HG03571 (cell line): ENCODE measurements at regions not wholly inside any gene's neighbourhood (a gene's known extent, or its start where the extent isn't known, plus 50 kb on each side); places are given as distances from the start of the nearest gene placed in this dataset.

Experiments used
- ATAC-seq: cut with Tn5 transposase; IDR thresholded peaks from one replicate; pipeline ENCODE4 v1.9.1; 2021; ENCODE audit not compliant: unreplicated experiment

DNA sequence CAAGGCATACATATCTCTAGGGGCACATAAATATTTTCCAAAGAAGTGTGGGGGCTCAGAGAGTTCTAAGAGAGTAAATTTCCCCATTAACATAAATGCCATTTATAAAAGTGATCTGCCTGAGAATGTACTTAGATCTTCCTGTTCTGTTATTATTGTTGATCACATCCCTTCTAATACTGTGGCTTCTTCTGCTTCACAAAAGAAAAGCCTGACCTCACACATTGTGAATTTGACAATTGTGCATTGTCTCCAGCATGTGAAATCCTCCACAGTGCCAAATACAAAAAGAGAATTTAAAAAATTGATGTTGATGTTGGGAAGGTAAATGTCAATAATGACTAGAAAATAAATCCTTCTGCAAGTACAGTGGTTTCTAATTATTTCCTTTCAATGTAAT, 330.5 kb upstream of the LRIG3 start:
- no peak for ATAC-seq

DNA sequence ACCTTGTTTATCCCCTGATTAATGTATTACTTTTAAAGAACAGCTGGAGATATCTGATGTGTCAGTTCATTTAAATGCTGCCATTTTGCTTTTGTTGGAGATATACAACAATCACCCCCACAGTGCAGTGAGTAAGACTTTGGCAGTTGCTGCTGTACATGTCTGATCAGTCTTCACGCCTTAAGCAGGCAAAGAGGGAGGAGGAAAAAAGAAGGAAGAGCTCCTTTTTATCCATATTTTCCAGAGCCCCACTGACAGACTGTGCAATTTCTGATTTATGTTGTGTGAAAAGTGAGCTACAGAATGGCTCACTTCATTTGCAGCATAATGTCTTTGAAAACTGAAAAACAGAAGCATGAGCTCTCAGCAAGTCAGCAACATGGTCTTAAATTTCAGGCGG, 319.7 kb upstream of the LRIG3 start:
- no peak for ATAC-seq

DNA sequence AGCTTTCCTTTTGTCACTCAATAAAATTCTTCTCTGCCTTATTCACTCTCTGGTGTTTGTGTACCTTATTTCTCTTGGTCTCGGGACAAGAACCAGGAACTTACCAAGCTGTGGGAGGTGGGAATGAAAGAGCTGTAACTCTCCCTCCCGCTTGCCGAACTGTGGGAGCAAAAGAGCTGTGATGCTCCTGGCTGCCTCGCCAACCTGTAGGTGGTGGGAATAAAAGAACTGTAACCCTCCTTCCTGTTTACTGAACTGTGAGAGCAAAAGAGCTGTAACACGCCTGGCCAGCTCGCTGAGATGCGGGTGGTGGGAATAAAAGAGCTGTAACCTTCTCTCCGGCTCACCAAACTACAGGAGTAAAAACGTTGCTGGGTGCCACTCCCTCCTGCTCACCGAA, 314.1 kb upstream of the LRIG3 start:
- no peak for ATAC-seq

DNA sequence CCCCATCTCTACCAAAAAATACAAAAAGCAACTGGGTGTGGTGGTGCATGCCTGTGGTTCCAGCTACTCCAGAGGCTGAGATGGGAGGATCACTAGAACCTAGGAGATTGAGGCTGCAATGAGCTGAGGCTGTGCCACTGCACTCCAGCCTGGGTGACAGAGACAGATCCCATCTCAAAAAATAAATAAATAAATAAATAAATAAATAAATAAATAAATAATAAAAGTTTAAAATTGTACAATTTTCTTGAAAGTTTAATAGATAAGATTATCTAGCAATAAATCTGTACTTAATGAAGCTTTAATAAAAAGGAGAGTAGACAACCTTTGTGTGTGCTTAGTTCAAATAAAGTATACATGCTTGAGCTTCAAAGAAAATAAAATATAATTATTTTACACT, 310.0 kb upstream of the LRIG3 start:
- ATAC-seq: no peak

DNA sequence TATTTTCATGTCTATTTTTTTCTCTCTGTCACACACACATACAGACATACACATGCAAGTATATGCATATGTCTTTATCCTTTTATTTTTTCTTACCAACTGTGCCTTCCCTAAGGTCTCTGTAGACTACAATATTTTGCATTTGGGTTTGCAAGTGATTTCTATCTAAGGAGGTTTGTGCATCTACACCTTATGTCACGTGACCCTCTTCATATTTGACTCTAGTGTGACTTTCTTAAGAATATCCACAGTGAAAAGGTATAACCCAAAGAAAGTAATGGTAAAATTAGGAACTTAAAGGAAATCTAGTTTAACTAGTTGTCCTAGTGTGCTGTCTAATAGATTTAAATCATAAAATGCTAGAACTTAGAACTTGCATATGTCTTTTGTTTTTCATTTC, 298.8 kb upstream of the LRIG3 start:
- ATAC-seq: no peak

DNA sequence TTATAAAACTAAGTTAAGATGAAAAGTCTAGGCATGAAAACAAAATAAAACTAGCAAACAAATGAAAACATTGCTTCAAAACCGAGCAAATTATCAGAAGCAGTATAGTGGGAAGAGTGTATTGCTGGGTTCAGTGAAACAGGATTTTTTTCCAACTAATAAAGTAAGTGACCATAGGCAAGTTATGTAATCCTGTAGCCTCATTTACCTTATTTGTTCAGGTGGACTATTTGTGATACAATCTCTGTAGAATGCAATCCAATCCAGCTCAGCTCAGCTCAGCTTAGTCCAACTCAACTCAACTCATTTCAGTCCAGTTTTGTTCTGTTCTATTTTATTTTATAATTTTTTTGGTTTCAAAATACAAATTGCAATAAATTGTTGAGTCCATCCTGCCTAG, 276.7 kb upstream of the LRIG3 start:
- ATAC-seq: no peak

DNA sequence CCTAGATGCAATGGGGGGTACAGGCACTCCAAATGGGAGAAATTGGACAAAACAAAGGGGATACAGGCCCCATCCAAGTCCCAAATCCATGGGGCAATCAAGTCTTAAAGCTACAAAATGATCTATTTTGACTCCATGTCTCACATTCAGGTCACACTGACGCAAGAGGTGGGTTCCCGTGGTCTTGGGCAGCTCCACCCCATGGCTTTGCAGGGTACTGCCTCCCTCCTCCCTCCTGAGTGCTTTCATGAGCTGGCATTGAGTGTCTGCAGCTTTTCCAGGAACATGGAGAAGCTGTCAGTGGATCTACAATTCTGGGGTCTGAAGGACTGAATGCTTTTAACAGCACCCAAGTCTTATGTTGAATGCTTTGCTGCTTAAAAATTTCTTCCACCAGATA, 274.5 kb upstream of the LRIG3 start:
- no peak for ATAC-seq

DNA sequence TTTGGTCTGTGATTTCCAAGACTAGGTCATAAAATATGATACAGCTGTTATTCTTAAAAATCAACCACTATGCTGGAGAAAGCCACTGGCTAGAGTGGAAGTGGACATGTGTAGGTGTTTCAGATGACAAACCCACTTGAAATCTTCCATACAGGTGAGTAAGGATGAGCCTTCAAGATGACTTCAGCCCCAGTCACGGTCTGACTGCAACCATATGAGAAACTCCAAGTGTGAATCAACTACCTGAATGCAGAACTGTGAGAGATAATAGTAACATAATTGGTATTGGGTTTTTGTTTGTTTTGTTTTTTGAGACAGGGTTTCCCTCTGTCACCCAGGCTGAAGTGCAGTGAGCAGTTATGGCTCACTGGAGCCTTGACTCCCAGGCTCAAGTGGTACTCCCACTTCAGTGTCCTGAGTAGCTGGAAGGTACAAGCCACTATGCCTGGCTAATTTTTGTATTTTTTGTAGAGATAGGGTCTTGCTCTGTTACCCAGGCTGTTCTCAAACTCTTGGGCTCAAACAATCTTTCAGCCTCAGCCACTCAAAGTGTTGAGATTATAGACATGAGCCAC, 273.3 kb upstream of the LRIG3 start:
- no peak for ATAC-seq

DNA sequence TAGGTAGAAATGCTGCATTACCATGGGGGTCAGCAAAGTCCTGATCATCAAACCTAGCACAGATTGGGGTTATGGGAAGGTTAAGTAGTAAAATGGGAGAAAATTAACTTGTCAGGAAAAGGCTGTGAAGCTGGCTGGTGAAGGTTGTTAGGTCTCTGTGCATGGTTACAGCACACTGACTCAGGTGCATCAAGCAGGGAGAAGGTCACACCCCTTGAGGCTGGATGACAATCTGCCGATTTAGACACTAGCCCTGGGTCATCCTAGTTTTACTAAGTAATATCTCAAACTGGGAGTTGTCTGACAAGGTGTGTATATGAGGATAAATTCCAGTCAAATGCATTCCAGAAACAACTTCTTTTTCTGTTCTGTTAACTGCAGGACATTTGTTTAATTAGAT, 271.1 kb upstream of the LRIG3 start:
- no peak for ATAC-seq

DNA sequence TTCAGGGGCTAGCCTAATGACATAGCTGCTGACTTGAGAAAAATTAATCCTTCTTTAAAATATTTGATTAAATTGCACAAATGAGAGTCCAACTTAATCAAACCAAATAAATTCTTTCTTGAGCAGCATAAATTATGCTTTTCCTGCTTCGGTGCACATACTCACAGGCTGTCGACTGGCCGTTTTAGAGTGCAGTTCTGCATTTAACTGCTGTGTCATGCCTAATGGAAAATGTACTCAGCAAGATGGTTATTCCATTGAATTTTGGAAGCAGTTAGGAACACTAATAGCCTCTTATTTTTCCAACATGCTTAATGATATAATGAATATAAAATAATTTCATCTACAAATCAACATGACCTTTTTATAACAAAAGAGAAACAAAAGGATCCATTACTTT, 266.1 kb upstream of the LRIG3 start:
- no peak for ATAC-seq

DNA sequence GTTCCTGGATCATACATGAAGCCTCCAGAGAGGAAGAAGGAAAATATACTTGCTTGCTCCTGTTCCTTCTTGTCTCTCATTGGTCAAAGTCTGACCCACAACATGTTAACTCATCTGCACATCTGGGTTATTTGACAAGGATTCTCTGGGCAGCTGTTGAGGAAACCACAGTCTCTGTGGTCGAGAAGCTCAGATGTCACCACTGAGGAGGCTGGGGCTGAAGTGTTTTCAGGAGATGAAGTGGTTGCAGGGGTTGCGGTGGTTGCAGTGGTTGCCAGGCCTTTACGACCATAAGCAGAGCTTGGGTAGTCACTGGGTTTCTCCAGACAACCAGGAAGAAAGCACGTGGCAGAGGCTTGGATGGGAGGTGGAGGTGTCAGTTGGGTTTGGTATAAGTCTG, 265.0 kb upstream of the LRIG3 start:
- no peak for ATAC-seq

DNA sequence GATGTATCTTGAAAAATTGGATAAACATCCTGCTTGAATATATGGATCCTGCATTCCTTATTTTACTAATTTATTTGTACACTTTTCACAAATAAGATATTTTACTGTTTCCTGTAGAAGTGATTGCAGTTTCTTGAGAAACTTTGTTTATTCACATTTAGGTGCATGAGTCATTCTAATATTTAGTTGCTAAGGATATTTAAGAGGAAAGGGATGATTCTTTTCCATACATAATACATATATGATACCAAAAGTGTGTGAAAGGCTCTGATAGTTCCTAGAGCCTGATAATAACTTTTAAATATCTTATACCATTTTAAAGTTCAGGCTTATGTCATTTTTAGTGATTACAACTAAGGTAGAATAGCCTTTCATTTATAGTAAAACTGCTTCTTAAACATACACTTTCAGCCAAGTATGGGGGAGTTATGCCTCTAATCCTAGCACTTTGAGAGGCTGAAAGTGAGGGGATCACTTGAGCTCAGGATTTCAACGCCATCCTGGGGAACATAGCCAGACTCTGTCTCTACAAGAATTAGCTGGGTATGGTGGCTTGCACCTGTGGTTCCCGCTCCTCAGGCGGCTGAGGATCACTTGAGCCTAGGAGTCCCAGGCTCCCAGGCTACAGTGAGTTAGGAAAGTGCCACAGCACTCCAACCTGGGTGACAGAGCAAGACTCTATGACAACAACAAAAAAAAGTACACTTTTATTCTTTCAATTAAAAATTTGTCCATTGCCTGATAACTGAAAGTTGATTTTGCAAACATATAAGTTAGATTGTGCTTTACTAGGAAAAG, 262.6 kb upstream of the LRIG3 start:
- no peak for ATAC-seq

DNA sequence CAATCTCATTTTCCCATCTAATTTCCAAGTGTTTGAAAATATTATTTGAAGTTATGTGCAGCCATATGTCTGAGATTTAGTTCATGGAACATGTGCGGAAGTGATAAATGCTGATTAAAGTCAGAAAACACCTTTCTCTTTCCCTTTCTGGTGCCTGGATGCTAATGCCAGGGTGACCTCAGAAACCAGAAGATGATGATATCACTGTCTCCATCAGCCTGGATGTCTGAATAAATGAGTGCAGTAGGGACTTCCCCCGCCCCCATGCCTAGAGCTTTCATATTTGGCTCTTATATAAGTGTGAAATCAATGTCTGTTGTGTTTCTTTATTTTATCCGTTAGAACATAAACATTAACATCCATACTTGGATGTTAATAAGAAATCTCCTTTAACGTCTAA, 261.9 kb upstream of the LRIG3 start:
- ATAC-seq: no peak

DNA sequence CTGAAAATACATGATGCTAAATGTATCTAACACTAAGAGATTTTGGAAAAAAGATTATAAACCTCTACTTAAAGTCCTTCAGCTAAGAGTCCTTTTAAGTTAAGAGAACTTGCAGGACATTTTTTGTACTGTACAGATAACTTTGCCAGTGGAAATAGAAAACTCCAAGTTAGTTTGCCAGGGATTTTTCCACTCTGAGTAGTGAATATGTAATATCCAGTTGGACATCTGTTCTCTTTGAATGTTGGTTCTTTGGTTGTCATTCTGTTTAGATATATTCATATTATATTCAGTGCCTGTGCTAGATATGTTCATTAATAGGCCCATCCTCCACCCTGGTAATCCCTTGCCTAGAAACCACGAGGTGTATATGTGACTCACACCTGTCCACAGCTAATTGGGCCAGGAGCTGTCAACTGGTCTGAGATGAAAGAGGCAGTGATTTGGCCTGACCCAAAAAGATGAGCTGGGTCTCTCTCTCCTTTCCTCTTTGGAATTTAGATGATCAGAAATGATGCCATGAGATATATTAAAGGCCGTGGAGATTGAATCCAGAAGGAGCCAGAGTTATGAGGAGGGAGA, 261.0 kb upstream of the LRIG3 start:
- ATAC-seq: no peak

DNA sequence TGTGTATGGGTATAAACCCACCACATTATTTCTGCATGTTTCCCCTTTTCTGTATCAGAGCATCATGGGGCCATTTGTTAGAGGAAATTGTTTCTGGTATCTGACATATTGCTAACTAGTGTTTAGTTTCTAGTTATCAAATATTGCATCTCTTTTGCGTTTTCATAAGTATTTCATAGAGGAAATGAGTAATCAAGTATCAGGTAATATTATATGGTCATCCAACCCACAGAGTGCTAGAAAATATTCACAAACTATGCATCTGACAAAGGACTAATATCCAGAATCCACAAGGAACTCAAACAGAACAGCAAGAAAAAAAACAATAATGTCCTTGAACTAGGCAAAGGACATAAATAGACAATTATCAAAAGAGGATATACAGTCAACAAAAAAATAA, 258.9 kb upstream of the LRIG3 start:
- ATAC-seq: no peak

DNA sequence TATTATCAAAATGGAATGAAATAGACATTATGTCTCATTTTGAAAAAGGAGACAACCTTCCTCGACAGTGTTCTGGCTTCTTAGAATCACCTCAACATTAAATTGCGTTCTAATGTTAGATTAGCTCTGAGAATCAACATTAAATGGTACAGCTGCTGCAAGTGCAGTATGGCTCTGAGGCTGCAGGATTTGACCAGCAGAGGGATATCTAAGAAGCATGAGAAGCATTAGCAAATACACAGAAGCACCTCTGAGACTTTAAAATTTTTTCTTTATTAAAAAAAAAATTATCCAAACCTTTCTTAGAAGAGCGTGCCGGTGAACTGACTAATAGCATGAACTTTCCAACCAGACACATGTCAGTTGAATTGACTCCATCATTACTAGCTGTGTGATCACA, 253.4 kb upstream of the LRIG3 start:
- ATAC-seq: no peak

DNA sequence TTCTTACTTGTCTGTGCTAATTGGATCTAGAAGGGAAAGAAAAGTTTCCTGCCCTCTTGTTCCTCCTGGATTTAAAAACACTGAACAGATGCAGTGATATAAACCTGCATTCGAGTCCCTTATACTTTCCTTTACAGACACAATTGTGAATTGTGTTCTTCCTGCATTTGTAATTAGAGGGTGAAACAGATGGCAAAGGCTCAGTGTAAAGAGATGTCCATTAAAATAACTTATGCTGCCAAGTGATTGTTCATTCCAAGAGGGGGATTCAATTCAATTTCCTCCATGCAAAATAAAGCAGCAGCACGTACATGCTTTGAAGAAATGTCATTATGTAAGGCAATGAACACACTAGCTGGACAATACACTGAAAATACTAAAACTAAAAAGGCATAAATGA, 248.3 kb upstream of the LRIG3 start:
- no peak for ATAC-seq

DNA sequence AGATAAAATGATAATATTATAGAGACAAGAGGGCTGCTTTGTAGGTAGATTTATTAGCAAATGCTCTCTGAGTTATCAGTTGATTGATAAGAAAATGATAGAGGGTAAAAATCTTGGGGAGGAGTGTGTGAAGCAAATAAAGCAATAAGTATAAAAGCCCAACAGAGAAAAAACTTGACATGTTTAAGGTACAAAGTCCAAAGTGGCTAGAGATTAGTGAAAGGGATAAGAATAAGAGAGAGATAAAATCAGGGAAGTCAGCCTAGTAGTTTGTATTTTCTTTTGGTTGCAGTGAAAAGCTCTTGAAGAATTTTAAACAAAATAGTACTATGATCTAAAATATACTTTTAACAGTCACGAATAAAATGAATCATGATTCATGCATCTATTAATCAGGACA, 246.2 kb upstream of the LRIG3 start:
- ATAC-seq: no peak

DNA sequence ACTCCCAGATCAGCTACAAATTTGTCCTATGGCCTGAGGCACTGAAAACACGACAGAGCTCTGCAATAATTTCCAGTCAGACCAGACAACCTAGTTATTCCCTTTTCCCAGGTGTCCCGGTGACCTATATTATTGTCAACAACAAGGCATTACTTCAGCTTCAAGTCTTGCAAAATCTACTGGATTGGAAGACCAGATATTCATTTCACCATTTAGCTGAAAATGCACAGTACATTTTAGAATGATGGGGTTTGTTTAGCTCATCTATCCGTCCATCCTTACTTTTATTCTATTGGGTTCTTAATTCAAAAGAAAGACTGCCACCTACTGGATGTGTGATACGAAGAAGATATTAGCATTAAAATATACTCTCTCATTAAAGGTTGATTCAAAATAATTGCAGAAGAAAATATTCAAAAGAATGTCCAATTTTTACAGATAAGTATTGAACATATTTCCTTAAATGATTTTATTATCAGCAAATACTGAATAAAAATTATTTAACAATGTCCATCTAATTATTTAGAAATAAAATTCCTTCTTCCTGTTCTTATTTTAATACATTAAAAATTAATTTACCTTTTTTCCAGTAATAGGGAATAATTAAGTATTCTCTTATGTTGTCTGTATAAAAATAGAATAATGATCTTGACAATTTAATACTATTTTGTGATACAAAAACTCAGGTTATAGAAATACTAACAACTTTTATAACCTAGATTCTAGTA, 244.9 kb upstream of the LRIG3 start:
- ATAC-seq: no peak

DNA sequence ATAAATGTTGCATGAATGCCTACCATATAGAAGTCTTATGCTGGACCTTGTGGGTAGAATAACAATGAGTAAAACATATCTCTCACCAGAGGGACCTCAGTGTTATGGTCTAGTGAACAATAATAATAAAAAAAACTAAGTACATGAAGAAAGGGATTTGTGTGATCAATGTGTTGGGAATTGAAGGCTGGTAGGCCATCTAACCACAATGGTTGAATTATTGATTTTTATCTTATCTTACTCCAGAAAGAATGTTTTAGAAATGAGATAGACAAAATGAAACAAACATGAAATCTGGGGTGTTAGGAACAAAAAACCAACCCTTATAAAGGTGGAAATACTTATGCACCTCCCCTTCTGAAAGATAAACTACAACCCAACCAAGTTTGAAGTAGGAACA, 243.9 kb upstream of the LRIG3 start:
- ATAC-seq: no peak

DNA sequence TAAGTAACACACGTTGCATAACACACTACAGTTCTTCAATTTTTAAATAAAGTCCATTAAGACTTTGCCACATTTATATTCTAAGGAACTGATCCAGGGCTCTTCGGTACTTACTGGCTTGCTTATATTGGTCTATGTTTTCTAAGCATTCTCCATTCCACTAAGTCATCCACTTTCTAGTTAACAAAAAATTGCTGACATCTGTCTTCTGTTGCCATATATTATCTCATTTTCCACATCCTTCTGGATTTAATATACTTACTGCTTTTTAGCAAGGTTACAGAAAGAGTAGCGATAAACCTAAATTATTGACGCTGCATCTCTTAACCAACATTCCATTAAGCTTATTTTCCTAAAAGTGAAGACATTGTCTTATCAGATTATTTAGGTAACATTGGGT, 238.4 kb upstream of the LRIG3 start:
- no peak for ATAC-seq

DNA sequence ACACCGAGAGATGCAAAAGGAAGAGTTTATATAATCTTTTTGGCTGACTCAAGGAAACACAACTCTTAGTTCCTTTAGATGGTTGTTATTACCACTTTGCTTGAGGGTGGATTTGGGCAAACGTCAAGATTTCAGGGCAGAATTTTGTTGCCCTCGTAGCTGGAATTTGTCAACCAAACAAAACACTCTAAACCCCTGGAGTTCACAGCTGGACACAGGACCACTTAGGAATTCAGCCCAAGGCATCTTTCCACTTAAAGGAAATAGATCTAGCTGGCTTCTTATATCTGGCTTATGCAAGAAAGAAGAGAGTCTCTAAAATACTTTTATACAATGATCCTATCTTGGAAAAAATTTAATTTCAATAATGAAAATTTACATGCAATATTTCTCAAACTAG, 237.8 kb upstream of the LRIG3 start:
- no peak for ATAC-seq
